ENCODE measurements at regions not wholly inside any gene's neighbourhood (a gene's known extent, or its start where the extent isn't known, plus 50 kb on each side); places are given as distances from the start of the nearest gene placed in this dataset.

DNA sequence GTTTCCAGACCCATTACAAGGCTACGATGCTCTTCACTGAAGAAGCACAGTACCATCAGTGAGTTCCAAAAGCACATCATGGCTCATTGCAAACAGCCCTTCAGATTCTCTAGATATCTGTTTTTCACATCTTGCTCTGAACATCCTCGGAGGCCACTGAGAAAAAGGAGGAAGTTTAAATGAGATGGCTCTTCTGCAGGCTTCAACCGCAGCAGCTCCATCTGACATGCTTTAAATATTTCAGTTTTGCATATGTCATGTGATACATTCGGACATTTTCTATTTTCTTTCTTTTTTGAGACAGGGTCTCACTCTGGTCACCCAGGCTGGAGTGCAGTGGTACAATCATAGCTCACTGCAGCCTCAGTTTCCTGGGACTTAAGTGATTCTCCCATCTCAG is 396.8 kb downstream of the NPIPA8 start:
- Histone ChIP-seq H3K4me1 (no peaks in the 10 kb centered on the region), H3K9me3 (no peaks in the 10 kb centered on the region), H3K27me3 (no peaks in the 10 kb centered on the region), H3K4me3 (ENCODE audit: low read depth, low read length) (no peak overlapping the region), H3K36me3 (no peaks in the 10 kb centered on the region)
- DNase-seq: no peak
- no peak for TF ChIP-seq CTCF (IDR thresholded peaks at IDR 0.05; ENCODE audit: low read depth, low read length)

GRCh38 chr16:17939122-17939536 is 397.4 kb downstream of the NPIPA8 start:
- Histone ChIP-seq H3K27me3 (no peaks in the 10 kb centered on the region), H3K4me3 (ENCODE audit: low read depth, low read length) (no peak overlapping the region), H3K4me1 (no peaks in the 10 kb centered on the region), H3K9me3 (no peaks in the 10 kb centered on the region), H3K36me3 (no peaks in the 10 kb centered on the region)
- DNase-seq: no peak
- no peak for TF ChIP-seq CTCF (IDR thresholded peaks at IDR 0.05; ENCODE audit: low read depth, low read length)

DNA sequence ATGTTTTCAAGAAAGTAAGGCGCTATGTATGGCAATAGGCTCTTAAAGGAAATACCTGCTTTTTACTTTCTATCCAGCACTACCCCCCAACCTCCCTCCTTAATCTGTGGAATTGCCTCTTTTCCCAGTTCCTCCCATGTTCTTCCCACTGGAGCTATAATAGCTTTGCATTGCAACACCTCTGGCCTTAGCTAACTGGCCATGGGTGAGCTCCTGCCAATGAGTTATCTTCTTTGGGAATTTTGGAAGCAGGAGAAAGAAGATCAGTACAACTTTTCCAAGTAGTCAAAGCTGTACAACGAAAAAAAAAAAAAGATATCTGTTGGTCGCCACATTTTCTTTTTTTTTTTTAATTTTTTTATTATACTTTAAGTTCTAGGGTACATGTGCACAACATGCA is 398.0 kb downstream of the NPIPA8 start:
- H3K36me3 ChIP-seq: no peaks in the 10 kb centered on the region
- TF ChIP-seq CTCF (IDR thresholded peaks at IDR 0.05; ENCODE audit: low read depth, low read length): no peak
- H3K27me3 ChIP-seq: no peaks in the 10 kb centered on the region
- no peaks in the 10 kb centered on the region for H3K9me3 ChIP-seq
- no peak for DNase-seq
- H3K4me3 ChIP-seq (ENCODE audit: low read depth, low read length): no peak overlapping the region
- H3K4me1 ChIP-seq: no peaks in the 10 kb centered on the region

DNA sequence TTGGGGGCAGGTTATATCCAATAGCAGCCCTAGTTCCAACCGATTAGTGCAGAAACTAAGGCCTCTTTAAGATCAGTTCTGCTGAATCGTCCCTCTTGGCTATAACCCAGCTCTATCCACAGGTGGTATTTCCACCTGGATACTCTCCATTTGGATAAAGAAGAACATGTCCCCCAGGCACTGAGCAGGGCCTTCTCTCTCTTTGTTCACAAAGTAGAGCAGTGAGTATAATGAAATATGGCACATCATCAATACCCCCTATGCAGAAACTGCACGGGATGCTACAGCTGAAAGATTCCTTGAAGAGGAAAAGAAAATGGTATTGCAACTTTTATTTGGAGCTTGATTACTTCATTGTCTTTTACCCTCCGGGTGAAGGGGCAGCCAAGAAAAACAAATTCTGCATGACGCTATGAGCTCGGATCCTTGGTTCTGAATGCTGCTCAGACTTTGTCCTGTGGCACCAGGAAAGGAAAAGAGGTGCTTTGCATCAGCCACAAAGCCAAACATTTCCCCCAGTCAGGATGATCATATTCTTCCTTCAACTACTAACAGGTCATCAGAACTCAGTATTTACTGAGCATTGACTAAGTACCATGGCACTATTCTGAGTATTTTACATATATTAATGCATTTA is 399.7 kb downstream of the NPIPA8 start:
- Histone ChIP-seq H3K36me3 (no peaks in the 10 kb centered on the region), H3K9me3 (no peaks in the 10 kb centered on the region), H3K27me3 (no peaks in the 10 kb centered on the region), H3K4me3 (ENCODE audit: low read depth, low read length) (no peak overlapping the region), H3K4me1 (no peaks in the 10 kb centered on the region)
- no peak for TF ChIP-seq CTCF (IDR thresholded peaks at IDR 0.05; ENCODE audit: low read depth, low read length)
- DNase-seq: no peak

DNA sequence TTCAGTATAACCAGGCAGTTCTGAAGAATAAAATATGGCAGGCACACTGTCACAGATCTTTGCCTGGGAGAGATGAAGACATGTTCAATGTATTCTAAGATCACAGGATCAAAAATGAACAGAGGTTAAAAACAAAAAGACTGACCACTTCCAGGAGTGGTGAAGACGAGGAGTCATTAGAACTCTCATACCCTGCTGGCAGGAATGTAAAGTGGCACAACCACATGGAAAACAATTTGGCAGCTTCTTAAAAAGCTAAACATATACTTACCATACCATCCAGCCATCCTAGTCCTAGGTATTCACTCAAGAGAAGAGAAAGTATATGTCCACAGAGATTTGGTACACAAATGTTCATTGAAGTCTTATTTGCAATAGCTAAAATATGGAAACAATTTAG is 406.3 kb downstream of the NPIPA8 start:
- Histone ChIP-seq H3K4me3 (ENCODE audit: low read depth, low read length) (no peak overlapping the region), H3K4me1 (no peaks in the 10 kb centered on the region)
- TF ChIP-seq CTCF (IDR thresholded peaks at IDR 0.05; ENCODE audit: low read depth, low read length): no peak

GRCh38 chr16:17926866-17927399 is 409.6 kb downstream of the NPIPA8 start:
- H3K27me3 ChIP-seq: no peaks in the 10 kb centered on the region
- H3K9me3 ChIP-seq: no peaks in the 10 kb centered on the region
- no peak for DNase-seq
- H3K4me1 ChIP-seq: no peaks in the 10 kb centered on the region
- no peak for TF ChIP-seq CTCF (IDR thresholded peaks at IDR 0.05; ENCODE audit: low read depth, low read length)
- H3K4me3 ChIP-seq (ENCODE audit: low read depth, low read length): no peak overlapping the region
- H3K36me3 ChIP-seq: no peaks in the 10 kb centered on the region

More for the DNA sequence above, 406.3 kb downstream of the NPIPA8 start:
- no peaks in the 10 kb centered on the region for H3K9me3 ChIP-seq
- DNase-seq: no peak
- H3K36me3 ChIP-seq: no peaks in the 10 kb centered on the region
- no peaks in the 10 kb centered on the region for H3K27me3 ChIP-seq
